GM12872 (cell line): ENCODE measurements at regions not wholly inside any gene's neighbourhood (a gene's known extent, or its start where the extent isn't known, plus 50 kb on each side); places are given as distances from the start of the nearest gene placed in this dataset.

Experiments used
- TF ChIP-seq, protein P1 (sequence below): IDR thresholded peaks from 3 replicates; pipeline ENCODE4 v1.5.1; 2011; ENCODE audit warnings: low read depth, mild to moderate bottlenecking, low read length, moderate library complexity; ENCODE audit not compliant: insufficient read depth

DNA sequence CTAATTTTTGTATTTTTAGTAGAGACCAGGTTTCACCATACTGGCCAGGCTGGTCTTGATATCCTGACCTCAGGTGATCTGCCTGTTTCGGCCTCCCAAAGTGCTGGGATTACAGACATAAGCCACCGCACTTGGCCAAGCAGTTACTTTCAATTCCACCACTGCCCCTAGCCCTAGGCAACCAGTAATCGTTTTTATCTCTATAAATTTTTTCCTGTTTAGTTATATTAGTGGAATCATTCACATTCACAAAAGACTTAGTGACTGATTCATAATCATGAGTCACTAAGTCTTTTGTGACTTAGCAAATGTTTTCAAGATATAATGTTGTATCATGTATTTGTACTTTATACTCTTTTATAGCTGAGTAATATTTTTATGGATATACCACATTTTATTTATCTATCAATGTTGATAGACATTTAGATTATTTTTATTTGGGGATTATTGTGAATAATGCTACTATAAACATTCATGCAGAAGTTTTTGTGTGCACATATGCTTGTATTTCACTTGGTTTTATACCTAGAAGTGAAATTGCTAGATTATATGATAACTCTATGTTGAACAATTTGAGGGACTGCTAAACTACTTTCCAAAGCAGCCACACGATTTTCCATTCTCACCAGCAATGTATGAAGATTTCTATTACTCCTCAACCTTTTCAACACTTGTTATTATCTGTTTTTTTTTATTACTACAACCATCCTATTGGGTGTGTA lies 421.4 kb upstream of the ID4 start:
- TF ChIP-seq, protein P1, sequence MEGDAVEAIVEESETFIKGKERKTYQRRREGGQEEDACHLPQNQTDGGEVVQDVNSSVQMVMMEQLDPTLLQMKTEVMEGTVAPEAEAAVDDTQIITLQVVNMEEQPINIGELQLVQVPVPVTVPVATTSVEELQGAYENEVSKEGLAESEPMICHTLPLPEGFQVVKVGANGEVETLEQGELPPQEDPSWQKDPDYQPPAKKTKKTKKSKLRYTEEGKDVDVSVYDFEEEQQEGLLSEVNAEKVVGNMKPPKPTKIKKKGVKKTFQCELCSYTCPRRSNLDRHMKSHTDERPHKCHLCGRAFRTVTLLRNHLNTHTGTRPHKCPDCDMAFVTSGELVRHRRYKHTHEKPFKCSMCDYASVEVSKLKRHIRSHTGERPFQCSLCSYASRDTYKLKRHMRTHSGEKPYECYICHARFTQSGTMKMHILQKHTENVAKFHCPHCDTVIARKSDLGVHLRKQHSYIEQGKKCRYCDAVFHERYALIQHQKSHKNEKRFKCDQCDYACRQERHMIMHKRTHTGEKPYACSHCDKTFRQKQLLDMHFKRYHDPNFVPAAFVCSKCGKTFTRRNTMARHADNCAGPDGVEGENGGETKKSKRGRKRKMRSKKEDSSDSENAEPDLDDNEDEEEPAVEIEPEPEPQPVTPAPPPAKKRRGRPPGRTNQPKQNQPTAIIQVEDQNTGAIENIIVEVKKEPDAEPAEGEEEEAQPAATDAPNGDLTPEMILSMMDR = no peak

DNA sequence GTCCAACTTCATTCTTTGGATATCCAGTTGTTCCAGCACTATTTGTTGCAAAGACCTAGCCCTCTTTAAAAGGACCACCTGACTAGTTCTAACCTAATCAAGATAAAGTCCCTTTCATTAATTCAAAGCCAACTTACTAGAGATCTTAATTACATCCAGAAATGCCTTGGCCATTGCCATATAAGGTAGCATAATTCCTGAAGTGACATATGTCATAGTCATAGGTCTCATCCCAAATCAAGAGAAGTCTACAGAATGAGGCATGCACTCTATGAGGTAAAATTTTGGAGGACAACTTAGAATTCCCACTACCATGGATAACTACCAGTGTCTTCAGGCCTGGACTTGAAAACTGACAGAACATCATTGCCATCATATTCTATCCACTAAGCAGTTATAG lies 420.4 kb upstream of the ID4 start:
- TF ChIP-seq, protein P1 = no peak

DNA sequence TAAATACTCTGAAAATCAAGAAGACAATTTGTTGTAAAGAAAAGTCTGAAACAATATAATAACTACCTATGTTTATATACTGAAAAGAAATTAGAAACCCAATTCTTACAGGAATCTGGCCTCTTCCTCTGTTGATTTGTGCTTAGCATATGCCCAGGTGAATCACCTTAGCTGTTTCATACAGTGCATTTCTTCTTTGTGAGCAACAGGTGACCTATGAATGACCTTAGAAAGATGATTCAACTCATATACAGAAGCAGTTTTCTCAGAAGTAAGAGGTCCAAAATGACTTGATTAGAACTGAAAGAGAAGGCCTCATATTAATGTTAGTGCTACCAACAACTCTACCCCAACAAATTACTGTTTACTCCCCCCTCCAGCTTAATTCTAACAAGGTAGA lies 419.5 kb upstream of the ID4 start:
- TF ChIP-seq, protein P1 = no peak

DNA sequence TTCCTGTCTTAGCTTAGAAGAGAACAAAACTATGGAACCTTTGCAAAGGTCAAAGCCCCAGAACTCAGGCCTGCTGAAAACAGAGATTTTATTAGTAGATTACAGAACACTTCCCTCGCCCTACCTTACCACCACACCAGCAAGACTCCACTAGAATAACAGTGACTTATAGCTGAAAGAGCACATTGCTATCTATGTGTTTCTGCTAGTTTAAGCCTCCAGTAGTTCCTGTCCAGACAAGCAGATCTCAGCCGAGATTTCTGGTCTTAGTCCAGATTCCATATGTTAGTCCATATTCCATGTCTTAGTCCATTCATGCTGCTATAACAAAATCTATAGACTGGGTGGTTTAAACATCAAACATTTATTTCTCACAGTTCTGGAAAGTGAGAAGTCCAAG lies 412.3 kb upstream of the ID4 start:
- TF ChIP-seq, protein P1 = no peak

DNA sequence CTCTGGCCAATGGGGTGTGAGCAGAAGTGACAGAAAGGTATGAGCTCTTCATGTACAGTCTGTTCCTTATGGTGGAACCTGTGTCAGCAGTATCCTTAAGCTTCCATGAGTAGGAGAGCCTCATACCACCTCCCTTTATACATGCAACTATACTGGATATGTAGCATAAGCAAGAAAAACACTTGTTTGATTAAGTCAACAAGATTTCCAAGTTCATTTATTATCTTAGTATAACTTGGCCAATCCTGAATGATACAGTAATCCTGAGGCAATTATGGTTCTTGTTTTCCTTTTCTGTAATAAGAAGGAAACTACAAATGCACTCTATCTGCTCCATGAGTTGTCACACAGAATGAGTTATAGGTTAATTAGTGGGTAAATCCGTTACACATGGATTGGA lies 409.6 kb upstream of the ID4 start:
- TF ChIP-seq, protein P1 = no peak

DNA sequence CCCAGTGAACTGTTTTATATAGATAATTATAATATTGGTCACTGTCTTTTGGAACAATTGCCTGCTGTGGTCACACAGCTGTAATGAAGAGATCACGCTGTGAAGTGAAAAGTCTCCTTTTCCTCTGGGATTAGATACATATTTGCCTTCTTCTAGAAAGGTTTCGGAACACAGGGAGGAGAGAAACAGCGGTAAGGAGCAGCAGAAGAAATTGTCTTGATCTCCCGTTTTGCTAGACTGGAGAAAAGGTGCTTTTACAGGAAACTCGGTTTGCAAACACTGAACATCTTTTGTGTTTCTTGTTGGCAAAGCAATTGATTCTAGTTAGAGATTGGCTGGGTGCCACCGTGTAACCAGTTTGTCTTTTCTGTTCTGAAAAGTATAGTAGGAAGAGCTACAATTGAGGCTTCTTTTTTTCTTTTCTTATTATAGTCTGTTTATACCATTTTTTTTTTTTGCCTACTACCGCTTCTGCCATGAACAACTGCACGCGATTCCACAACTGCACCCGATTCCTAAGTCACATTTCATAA lies 404.1 kb upstream of the ID4 start:
- TF ChIP-seq, protein P1 = no peak

DNA sequence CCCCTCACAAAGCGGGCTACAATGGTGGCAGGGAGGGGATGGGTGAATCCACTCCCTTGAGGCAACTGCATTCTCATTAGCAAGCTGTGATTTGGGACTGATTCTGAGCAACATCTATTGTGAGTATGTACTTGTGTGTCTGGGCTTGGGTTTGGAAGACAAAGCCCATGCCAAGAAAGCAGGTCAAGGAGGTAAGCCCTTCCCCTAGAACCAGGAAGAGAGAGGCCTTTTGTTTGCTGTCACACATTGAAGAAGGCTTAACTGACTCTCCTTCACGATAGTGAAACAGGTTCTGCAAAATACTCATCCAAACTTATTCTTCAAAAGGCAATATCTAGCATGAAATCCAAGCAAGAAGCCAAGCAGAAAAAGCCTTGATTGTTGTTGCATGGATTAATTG lies 403.1 kb upstream of the ID4 start:
- TF ChIP-seq, protein P1 = no peak
